ENCODE measurements at regions not wholly inside any gene's neighbourhood (a gene's known extent, or its start where the extent isn't known, plus 50 kb on each side); places are given as distances from the start of the nearest gene placed in this dataset.

DNA sequence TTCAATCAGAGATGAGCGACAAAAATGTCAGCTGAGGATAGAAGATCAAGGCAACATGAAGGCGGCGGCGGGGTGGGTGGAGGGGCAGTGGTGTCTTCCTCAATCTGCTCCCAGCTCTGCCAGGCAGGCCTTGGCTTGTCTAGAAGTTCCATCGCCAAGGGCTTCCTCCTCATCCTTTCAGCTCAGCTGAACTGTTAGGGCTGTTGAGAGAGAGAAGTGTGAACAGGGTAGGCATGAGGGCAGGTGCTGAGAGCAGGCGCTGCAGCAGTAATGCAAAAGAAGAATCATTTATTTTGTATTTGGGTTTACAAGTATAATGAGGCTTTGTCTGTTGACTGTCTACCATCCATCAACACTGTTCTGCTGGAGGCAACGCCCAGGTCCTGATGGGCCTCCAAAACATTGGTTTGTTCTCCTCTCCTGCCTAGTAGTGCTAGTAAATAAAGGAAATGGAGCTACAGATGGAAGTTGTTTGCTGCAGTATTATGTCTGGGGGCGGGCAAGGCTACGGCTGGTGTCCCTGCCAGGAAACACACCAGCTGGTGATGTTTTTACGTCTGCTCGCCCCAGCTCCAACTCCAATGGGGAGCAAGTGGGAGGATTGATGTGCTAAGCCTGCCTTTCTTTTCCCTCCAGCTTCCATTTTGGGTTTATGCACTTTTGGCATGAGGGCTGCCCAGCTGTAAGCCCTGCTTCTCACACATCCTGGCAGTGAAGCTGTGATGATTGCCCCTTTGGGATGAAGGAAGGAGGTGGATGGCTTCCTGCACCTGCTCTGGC, 139.4 kb upstream of the BOD1L1 start:
- H3F3A ChIP-seq (ENCODE audit: low read length, unreplicated experiment) = no peaks in the 10 kb centered on the region
- POLR2A ChIA-PET (ENCODE audit: unreplicated experiment) = no interaction called here
- no peaks in the 10 kb centered on the region for H3K79me2 ChIP-seq (ENCODE audit: low read length)
- H2AFZ ChIP-seq (ENCODE audit: low read length) = no peak overlapping the region
- no peak overlapping the region for H3K4me2 ChIP-seq (ENCODE audit: low read length)
- H3K9me3 ChIP-seq (ENCODE audit: low read length) = no peaks in the 10 kb centered on the region
- H3K4me1 ChIP-seq (ENCODE audit: insufficient read depth, low read length) = no peaks in the 10 kb centered on the region
- H3K27me3 ChIP-seq (ENCODE audit: low read length) = no peaks in the 10 kb centered on the region
- no peak overlapping the region for H3K9ac ChIP-seq (ENCODE audit: low read length)
- CTCF ChIA-PET = no interaction called here
- intact Hi-C loops (cut with micrococcal nuclease) = no loop called here
- H3K4me3 ChIP-seq (ENCODE audit: low read length) = no peak overlapping the region
- no TSS peak for BruUV-seq (replicated peaks)
- H3K27ac ChIP-seq (ENCODE audit: low read length) = no peak overlapping the region
- H3K9me2 ChIP-seq (replicated peaks; ENCODE audit: low read length) = no peaks in the 10 kb centered on the region
- no peak for TF ChIP-seq EZH2 (IDR thresholded peaks at IDR 0.05; ENCODE audit: low read length, unreplicated experiment)
- no peak for TF ChIP-seq EZH2phosphoT487 (IDR thresholded peaks at IDR 0.05; ENCODE audit: borderline replicate concordance, low read length)
- TF ChIP-seq, protein P1, sequence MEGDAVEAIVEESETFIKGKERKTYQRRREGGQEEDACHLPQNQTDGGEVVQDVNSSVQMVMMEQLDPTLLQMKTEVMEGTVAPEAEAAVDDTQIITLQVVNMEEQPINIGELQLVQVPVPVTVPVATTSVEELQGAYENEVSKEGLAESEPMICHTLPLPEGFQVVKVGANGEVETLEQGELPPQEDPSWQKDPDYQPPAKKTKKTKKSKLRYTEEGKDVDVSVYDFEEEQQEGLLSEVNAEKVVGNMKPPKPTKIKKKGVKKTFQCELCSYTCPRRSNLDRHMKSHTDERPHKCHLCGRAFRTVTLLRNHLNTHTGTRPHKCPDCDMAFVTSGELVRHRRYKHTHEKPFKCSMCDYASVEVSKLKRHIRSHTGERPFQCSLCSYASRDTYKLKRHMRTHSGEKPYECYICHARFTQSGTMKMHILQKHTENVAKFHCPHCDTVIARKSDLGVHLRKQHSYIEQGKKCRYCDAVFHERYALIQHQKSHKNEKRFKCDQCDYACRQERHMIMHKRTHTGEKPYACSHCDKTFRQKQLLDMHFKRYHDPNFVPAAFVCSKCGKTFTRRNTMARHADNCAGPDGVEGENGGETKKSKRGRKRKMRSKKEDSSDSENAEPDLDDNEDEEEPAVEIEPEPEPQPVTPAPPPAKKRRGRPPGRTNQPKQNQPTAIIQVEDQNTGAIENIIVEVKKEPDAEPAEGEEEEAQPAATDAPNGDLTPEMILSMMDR (conservative IDR thresholded peaks at IDR 0.05; ENCODE audit: low read depth, low read length) = no peak
- H3K36me3 ChIP-seq (ENCODE audit: low read depth, low read length) = no peaks in the 10 kb centered on the region
- ATAC-seq (no peak), DNase-seq (no peak)
- H4K20me1 ChIP-seq (ENCODE audit: low read length) = no peaks in the 10 kb centered on the region

DNA sequence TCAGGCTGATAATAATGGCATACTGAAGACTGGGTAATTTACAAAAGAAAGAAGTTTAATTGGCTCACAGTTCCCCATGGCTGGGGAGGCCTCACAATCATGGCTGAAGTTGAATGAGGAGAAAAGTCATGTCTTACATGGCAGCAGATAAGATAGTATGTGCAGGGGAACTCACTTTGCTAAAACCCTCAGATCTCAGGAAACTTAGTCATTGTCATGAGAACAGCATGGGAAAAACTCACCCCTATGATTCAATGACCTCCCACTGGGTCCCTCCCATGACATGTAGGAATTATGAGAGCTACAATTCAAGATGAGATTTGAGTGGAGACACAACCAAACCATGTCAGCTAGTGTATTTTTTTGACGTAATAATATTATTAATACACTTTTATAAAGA, 149.8 kb upstream of the BOD1L1 start:
- POLR2A ChIA-PET (ENCODE audit: unreplicated experiment) = no interaction called here
- Histone ChIP-seq H3K4me1 (ENCODE audit: insufficient read depth, low read length) (no peaks in the 10 kb centered on the region), H4K20me1 (ENCODE audit: low read length) (no peaks in the 10 kb centered on the region), H3K4me3 (ENCODE audit: low read length) (no peak overlapping the region), H2AFZ (ENCODE audit: low read length) (no peak overlapping the region), H3K27me3 (ENCODE audit: low read length) (no peaks in the 10 kb centered on the region), H3K9me2 (replicated peaks; ENCODE audit: low read length) (no peaks in the 10 kb centered on the region), H3K36me3 (ENCODE audit: low read depth, low read length) (no peaks in the 10 kb centered on the region), H3K9ac (ENCODE audit: low read length) (no peak overlapping the region), H3K9me3 (ENCODE audit: low read length) (no peaks in the 10 kb centered on the region), H3F3A (ENCODE audit: low read length, unreplicated experiment) (no peaks in the 10 kb centered on the region), H3K4me2 (ENCODE audit: low read length) (no peak overlapping the region), H3K27ac (ENCODE audit: low read length) (no peak overlapping the region), H3K79me2 (ENCODE audit: low read length) (no peaks in the 10 kb centered on the region)
- intact Hi-C loops (cut with micrococcal nuclease) = no loop called here
- CTCF ChIA-PET = no interaction called here
- ATAC-seq (no peak), DNase-seq (no peak)
- BruUV-seq (replicated peaks) = no TSS peak
- no peak for TF ChIP-seq EZH2 (IDR thresholded peaks at IDR 0.05; ENCODE audit: low read length, unreplicated experiment)

DNA sequence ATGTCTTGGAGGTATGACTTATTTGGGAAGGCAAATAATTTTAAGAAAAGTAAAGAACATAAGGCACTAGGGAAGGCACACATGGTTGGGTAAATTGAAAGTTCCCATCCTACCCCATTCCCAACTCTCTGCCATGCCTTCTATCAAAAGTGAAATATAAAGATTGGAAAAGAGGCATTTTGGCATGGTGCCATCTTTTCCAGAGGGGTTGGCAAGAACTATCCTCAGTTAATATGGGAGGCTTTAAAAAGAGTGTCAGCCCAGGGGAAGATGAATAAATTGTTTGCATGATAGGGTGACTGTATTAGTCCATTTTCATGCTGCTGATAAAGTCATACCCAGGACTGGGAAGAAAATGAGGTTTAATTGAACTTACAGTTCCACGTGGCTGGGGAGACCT, 150.8 kb upstream of the BOD1L1 start:
- H4K20me1 ChIP-seq (ENCODE audit: low read length) = no peaks in the 10 kb centered on the region
- H3K9me3 ChIP-seq (ENCODE audit: low read length) = no peaks in the 10 kb centered on the region
- H3K4me2 ChIP-seq (ENCODE audit: low read length) = no peak overlapping the region
- no peak overlapping the region for H3K9ac ChIP-seq (ENCODE audit: low read length)
- ATAC-seq (no peak), DNase-seq (no peak)
- H3K4me3 ChIP-seq (ENCODE audit: low read length) = no peak overlapping the region
- intact Hi-C loops (cut with micrococcal nuclease) = no loop called here
- H3K36me3 ChIP-seq (ENCODE audit: low read depth, low read length) = no peaks in the 10 kb centered on the region
- H3K27me3 ChIP-seq (ENCODE audit: low read length) = no peaks in the 10 kb centered on the region
- H3F3A ChIP-seq (ENCODE audit: low read length, unreplicated experiment) = no peaks in the 10 kb centered on the region
- ChIA-PET POLR2A (ENCODE audit: unreplicated experiment) (no interaction called here), CTCF (no interaction called here)
- no peaks in the 10 kb centered on the region for H3K4me1 ChIP-seq (ENCODE audit: insufficient read depth, low read length)
- no peaks in the 10 kb centered on the region for H3K9me2 ChIP-seq (replicated peaks; ENCODE audit: low read length)
- BruUV-seq (replicated peaks) = no TSS peak
- H2AFZ ChIP-seq (ENCODE audit: low read length) = no peak overlapping the region
- no peaks in the 10 kb centered on the region for H3K79me2 ChIP-seq (ENCODE audit: low read length)
- TF ChIP-seq EZH2phosphoT487 (IDR thresholded peaks at IDR 0.05; ENCODE audit: borderline replicate concordance, low read length) = no peak
- no peak for TF ChIP-seq EZH2 (IDR thresholded peaks at IDR 0.05; ENCODE audit: low read length, unreplicated experiment)
- TF ChIP-seq, protein P1 (conservative IDR thresholded peaks at IDR 0.05; ENCODE audit: low read depth, low read length) = no peak
- no peak overlapping the region for H3K27ac ChIP-seq (ENCODE audit: low read length)
